ENCODE measurements at regions not wholly inside any gene's neighbourhood (a gene's known extent, or its start where the extent isn't known, plus 50 kb on each side); places are given as distances from the start of the nearest gene placed in this dataset.

- in situ Hi-C loops (cut with MboI; ENCODE audit: low sequenced_read_pairs), result no loop called here
These were observed 663.7 kb downstream of the PTPRC start for GRCh38 chr1:199302554-199302953.

GRCh38 chr1:199303035-199303434, 664.2 kb downstream of the PTPRC start:
- in situ Hi-C loops (cut with MboI; ENCODE audit: low sequenced_read_pairs), result no loop called here

- in situ Hi-C loops (cut with MboI; ENCODE audit: low sequenced_read_pairs), result no loop called here
These were observed 666.2 kb downstream of the PTPRC start for GRCh38 chr1:199305053-199305452.

- in situ Hi-C loops (cut with MboI; ENCODE audit: low sequenced_read_pairs), result no loop called here
These were observed 668.8 kb downstream of the PTPRC start for GRCh38 chr1:199307496-199308264.

GRCh38 chr1:199308349-199308846, 669.6 kb downstream of the PTPRC start:
- in situ Hi-C loops (cut with MboI; ENCODE audit: low sequenced_read_pairs), result no loop called here

GRCh38 chr1:199310708-199311107, 671.9 kb downstream of the PTPRC start:
- in situ Hi-C loops (cut with MboI; ENCODE audit: low sequenced_read_pairs), result no loop called here

- in situ Hi-C loops (cut with MboI; ENCODE audit: low sequenced_read_pairs), result no loop called here
These were observed 672.8 kb downstream of the PTPRC start for GRCh38 chr1:199311478-199312262.

- in situ Hi-C loops (cut with MboI; ENCODE audit: low sequenced_read_pairs), result no loop called here
These were observed 673.8 kb downstream of the PTPRC start for GRCh38 chr1:199312626-199313025.

- in situ Hi-C loops (cut with MboI; ENCODE audit: low sequenced_read_pairs), result no loop called here
These were observed 674.6 kb downstream of the PTPRC start for GRCh38 chr1:199313444-199313843.

GRCh38 chr1:199319341-199319740, 680.5 kb downstream of the PTPRC start:
- in situ Hi-C loops (cut with MboI; ENCODE audit: low sequenced_read_pairs), result no loop called here

- in situ Hi-C loops (cut with MboI; ENCODE audit: low sequenced_read_pairs), result no loop called here
These were observed 683.4 kb downstream of the PTPRC start for GRCh38 chr1:199322278-199322677.

- in situ Hi-C loops (cut with MboI; ENCODE audit: low sequenced_read_pairs), result no loop called here
These were observed 694.3 kb upstream of the NR5A2 start for GRCh38 chr1:199333180-199333579.

GRCh38 chr1:199335496-199335895, 692.0 kb upstream of the NR5A2 start:
- in situ Hi-C loops (cut with MboI; ENCODE audit: low sequenced_read_pairs), result no loop called here

GRCh38 chr1:199336745-199337640, 690.5 kb upstream of the NR5A2 start:
- in situ Hi-C loops (cut with MboI; ENCODE audit: low sequenced_read_pairs), result no loop called here

- in situ Hi-C loops (cut with MboI; ENCODE audit: low sequenced_read_pairs), result no loop called here
These were observed 688.8 kb upstream of the NR5A2 start for GRCh38 chr1:199338760-199339159.

- in situ Hi-C loops (cut with MboI; ENCODE audit: low sequenced_read_pairs), result no loop called here
These were observed 675.2 kb upstream of the NR5A2 start for GRCh38 chr1:199352351-199352750.

- in situ Hi-C loops (cut with MboI; ENCODE audit: low sequenced_read_pairs), result no loop called here
These were observed 673.6 kb upstream of the NR5A2 start for GRCh38 chr1:199353906-199354305.

- in situ Hi-C loops (cut with MboI; ENCODE audit: low sequenced_read_pairs), result no loop called here
These were observed 670.9 kb upstream of the NR5A2 start for GRCh38 chr1:199356561-199356960.

- in situ Hi-C loops (cut with MboI; ENCODE audit: low sequenced_read_pairs), result no loop called here
These were observed 669.9 kb upstream of the NR5A2 start for GRCh38 chr1:199357599-199357998.

GRCh38 chr1:199362996-199363395, 664.5 kb upstream of the NR5A2 start:
- in situ Hi-C loops (cut with MboI; ENCODE audit: low sequenced_read_pairs), result no loop called here

GRCh38 chr1:199373139-199373538, 654.4 kb upstream of the NR5A2 start:
- in situ Hi-C loops (cut with MboI; ENCODE audit: low sequenced_read_pairs), result no loop called here
